OCI-LY1 (cell line): ENCODE measurements at regions not wholly inside any gene's neighbourhood (a gene's known extent, or its start where the extent isn't known, plus 50 kb on each side); places are given as distances from the start of the nearest gene placed in this dataset.

Experiments
- EZH2 ChIP-seq: fragments of 200-600 bp; sonication (generic), shearing (Covaris generic); IDR thresholded peaks from 2 replicates; pipeline ENCODE4 v1.8.0; 2017; ENCODE audit warnings: borderline replicate concordance, mixed run types, mild to moderate bottlenecking, antibody characterized with exemption, low read length, moderate library complexity, mixed read lengths
- TF ChIP-seq, protein P1 (sequence below): fragments of 200-600 bp; sonication (generic), shearing (Covaris generic); IDR thresholded peaks from 2 replicates; pipeline ENCODE4 v1.5.1; 2017; ENCODE audit warnings: mild to moderate bottlenecking, antibody characterized with exemption, low read length, moderate library complexity, mixed read lengths

DNA sequence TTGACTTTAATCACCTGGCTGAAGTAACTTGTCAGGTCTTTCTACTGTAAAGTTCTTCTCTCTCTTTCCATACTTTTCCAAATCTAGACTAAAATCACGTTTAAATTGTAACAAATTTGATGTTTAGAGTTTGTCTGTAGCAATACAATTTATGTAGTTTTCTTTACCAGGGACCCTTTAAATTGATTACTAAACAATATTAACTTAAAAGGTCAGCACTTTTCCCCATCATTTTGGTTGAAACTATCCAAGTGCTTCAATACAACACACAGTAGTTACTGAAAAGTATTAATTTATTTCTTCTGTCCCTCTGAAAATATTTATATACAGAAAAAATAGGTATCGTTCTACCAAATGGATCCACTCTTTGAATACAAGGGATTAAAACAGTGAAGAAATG lies 350.8 kb downstream of the SLC16A7 start:
- TF ChIP-seq, protein P1, sequence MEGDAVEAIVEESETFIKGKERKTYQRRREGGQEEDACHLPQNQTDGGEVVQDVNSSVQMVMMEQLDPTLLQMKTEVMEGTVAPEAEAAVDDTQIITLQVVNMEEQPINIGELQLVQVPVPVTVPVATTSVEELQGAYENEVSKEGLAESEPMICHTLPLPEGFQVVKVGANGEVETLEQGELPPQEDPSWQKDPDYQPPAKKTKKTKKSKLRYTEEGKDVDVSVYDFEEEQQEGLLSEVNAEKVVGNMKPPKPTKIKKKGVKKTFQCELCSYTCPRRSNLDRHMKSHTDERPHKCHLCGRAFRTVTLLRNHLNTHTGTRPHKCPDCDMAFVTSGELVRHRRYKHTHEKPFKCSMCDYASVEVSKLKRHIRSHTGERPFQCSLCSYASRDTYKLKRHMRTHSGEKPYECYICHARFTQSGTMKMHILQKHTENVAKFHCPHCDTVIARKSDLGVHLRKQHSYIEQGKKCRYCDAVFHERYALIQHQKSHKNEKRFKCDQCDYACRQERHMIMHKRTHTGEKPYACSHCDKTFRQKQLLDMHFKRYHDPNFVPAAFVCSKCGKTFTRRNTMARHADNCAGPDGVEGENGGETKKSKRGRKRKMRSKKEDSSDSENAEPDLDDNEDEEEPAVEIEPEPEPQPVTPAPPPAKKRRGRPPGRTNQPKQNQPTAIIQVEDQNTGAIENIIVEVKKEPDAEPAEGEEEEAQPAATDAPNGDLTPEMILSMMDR, result no peak
- no peak for TF ChIP-seq EZH2
